SK-N-MC (cell line): ENCODE measurements at regions not wholly inside any gene's neighbourhood (a gene's known extent, or its start where the extent isn't known, plus 50 kb on each side); places are given as distances from the start of the nearest gene placed in this dataset.
"Not testable (repeated sequence)": the region's sequence is repeated elsewhere in the genome, so short reads cannot be mapped to it uniquely, and the experiment has no call there.

Experiments used
- EZH2 ChIP-seq: fragments of 200-600 bp; sonication (generic); IDR thresholded peaks from one replicate; pipeline ENCODE4 v1.6.1; 2017; ENCODE audit warnings: antibody characterized with exemption
- FOXP2 ChIP-seq: optimal IDR thresholded peaks from 2 replicates; pipeline ENCODE3; 2011; ENCODE audit warnings: mild to moderate bottlenecking, moderate library complexity; ENCODE audit not compliant: insufficient read depth; ENCODE audit errors: extremely low read length, control extremely low read depth
- POLR2AphosphoS5 ChIP-seq: IDR thresholded peaks from 2 replicates; pipeline ENCODE4 v1.6.1; 2012; ENCODE audit warnings: mild to moderate bottlenecking, low read depth, low read length, borderline replicate concordance

DNA sequence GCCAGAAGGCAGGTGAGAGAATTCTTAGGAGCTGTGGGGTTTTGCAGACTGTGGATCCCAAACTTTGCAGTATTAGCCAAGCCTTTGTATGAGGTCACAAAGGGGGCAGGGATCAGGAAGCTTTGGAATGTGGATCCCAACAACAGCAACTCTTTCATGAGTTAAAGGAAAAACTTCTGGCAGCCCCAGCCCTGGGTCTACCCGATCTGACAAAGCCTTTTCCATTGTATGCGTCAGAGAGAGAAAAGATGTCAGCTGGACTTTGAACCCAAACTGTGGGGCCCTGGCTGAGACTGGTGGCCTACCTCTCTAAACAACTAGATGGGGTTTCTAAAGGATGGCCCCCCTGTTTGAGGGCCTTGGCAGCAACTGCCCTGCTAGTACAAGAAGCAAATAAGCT, 101.8 kb upstream of the OSBPL11 start:
- not testable (repeated sequence) for TF ChIP-seq POLR2AphosphoS5, EZH2, FOXP2
